ENCODE measurements at regions not wholly inside any gene's neighbourhood (a gene's known extent, or its start where the extent isn't known, plus 50 kb on each side); places are given as distances from the start of the nearest gene placed in this dataset.

- TF ChIP-seq CTCF (IDR thresholded peaks at IDR 0.05) (no peak), POLR2A (IDR thresholded peaks at IDR 0.05) (no peak)
- intact Hi-C loops (cut with DNase I; ENCODE audit: low total_unique reads) = no loop called here
- peak; percentile 77 to 86 for DNase-seq (ENCODE audit: low spot score in 2 of 2)
- WGBS, 2 donors = 44 to 55% methylated on average over 2 of the region's 2 CpGs
- no peak overlapping the region for H3K4me3 ChIP-seq (ENCODE audit: low read depth, poor library complexity, severe bottlenecking)
Measured at GRCh38 chr3:64975147-64975546, 287.3 kb upstream of the ADAMTS9 start.

- intact Hi-C loops (cut with DNase I; ENCODE audit: low total_unique reads) = no loop called here
- WGBS, 2 donors = 77 to 81% methylated on average over 5 of the region's 5 CpGs
- H3K4me3 ChIP-seq (ENCODE audit: low read depth, poor library complexity, severe bottlenecking) = no peak overlapping the region
- TF ChIP-seq POLR2A (IDR thresholded peaks at IDR 0.05) (no peak), CTCF (IDR thresholded peaks at IDR 0.05) (no peak)
- no peak for DNase-seq (ENCODE audit: low spot score in 2 of 2)
Measured at GRCh38 chr3:64974401-64974800, 286.6 kb upstream of the ADAMTS9 start.

GRCh38 chr3:64972793-64973192, 285.0 kb upstream of the ADAMTS9 start:
- TF ChIP-seq POLR2A (IDR thresholded peaks at IDR 0.05) (no peak), CTCF (IDR thresholded peaks at IDR 0.05) (no peak)
- DNase-seq (ENCODE audit: low spot score in 2 of 2) = no peak
- intact Hi-C loops (cut with DNase I; ENCODE audit: low total_unique reads) = no loop called here
- no peak overlapping the region for H3K4me3 ChIP-seq (ENCODE audit: low read depth, poor library complexity, severe bottlenecking)
- WGBS, 2 donors = 77 to 79% methylated on average over 1 of the region's 1 CpG

- intact Hi-C loops (cut with DNase I; ENCODE audit: low total_unique reads) = no loop called here
- 53 to 84% methylated on average over 1 of the region's 1 CpG for WGBS, 2 donors
- no peak for TF ChIP-seq POLR2A (IDR thresholded peaks at IDR 0.05)
- no peak for TF ChIP-seq CTCF (IDR thresholded peaks at IDR 0.05)
- no peak overlapping the region for H3K4me3 ChIP-seq (ENCODE audit: low read depth, poor library complexity, severe bottlenecking)
- no peak for DNase-seq (ENCODE audit: low spot score in 2 of 2)
Measured at GRCh38 chr3:64971602-64972001, 283.8 kb upstream of the ADAMTS9 start.

- DNase-seq (ENCODE audit: low spot score in 2 of 2) = no peak
- 90% methylated on average over 3 of the region's 3 CpGs for WGBS, 2 donors
- intact Hi-C loops (cut with DNase I; ENCODE audit: low total_unique reads) = no loop called here
- TF ChIP-seq CTCF (IDR thresholded peaks at IDR 0.05) (no peak), POLR2A (IDR thresholded peaks at IDR 0.05) (no peak)
- no peak overlapping the region for H3K4me3 ChIP-seq (ENCODE audit: low read depth, poor library complexity, severe bottlenecking)
Measured at GRCh38 chr3:64970634-64971033, 282.8 kb upstream of the ADAMTS9 start.

- TF ChIP-seq POLR2A (IDR thresholded peaks at IDR 0.05) (no peak), CTCF (IDR thresholded peaks at IDR 0.05) (no peak)
- DNase-seq (ENCODE audit: low spot score in 2 of 2) = no peak
- intact Hi-C loops (cut with DNase I; ENCODE audit: low total_unique reads) = no loop called here
- no peak overlapping the region for H3K4me3 ChIP-seq (ENCODE audit: low read depth, poor library complexity, severe bottlenecking)
Measured at GRCh38 chr3:64961301-64961700, 273.5 kb upstream of the ADAMTS9 start.
